DND-41 (cell line): ENCODE measurements at regions not wholly inside any gene's neighbourhood (a gene's known extent, or its start where the extent isn't known, plus 50 kb on each side); places are given as distances from the start of the nearest gene placed in this dataset.

Source experiments
- ATAC-seq: fragments of 200-7000 bp; cut with Tn5 transposase; 3 replicates; pipeline ENCODE4 v1.9.1; 2021; ENCODE audit warnings: low read depth; ENCODE audit not compliant: insufficient read depth
- DNase-seq: peaks from one replicate; pipeline ENCODE4 v3.0.0-alpha.2; 2020
- H2AFZ ChIP-seq: 2 replicates; pipeline ENCODE4 v1.6.0; 2012; ENCODE audit warnings: low read depth, low read length
- H3K27ac ChIP-seq: 2 replicates; pipeline ENCODE4 v1.5.1; 2012; ENCODE audit warnings: low read length, inconsistent platforms
- H3K27me3 ChIP-seq: fragments of 200-600 bp; sonication (generic); 2 replicates; pipeline ENCODE4 v1.6.0; 2012; ENCODE audit warnings: low read length, mild to moderate bottlenecking, inconsistent platforms; ENCODE audit not compliant: insufficient read depth, poor library complexity
- H3K36me3 ChIP-seq: 2 replicates; pipeline ENCODE4 v1.5.1; 2012; ENCODE audit warnings: low read length, inconsistent platforms; ENCODE audit not compliant: insufficient read depth
- H3K4me1 ChIP-seq: 2 replicates; pipeline ENCODE4 v1.5.1; 2012; ENCODE audit warnings: mild to moderate bottlenecking, low read length; ENCODE audit not compliant: insufficient read depth
- H3K4me2 ChIP-seq: 2 replicates; pipeline ENCODE4 v1.6.0; 2012; ENCODE audit warnings: mild to moderate bottlenecking, moderate library complexity, low read length, inconsistent platforms; ENCODE audit not compliant: insufficient read depth
- H3K4me3 ChIP-seq, 2 experiments: fragments of 200-600 bp in 1 of 2; shearing (Covaris generic) in 1 of 2; 2 replicates each; pipeline ENCODE4 v1.5.1; 2012 to 2016; ENCODE audit warnings: inconsistent platforms in 2 of 2, low read length in 2 of 2, mild to moderate bottlenecking in 2 of 2, low read depth in 1 of 2, moderate library complexity in 1 of 2
- H3K79me2 ChIP-seq: 2 replicates; pipeline ENCODE4 v1.6.0; 2012; ENCODE audit warnings: low read length, inconsistent platforms; ENCODE audit not compliant: insufficient read depth
- H3K9ac ChIP-seq: 2 replicates; pipeline ENCODE4 v1.6.0; 2012; ENCODE audit warnings: low read depth, mild to moderate bottlenecking, inconsistent platforms, low read length, moderate library complexity
- H3K9me3 ChIP-seq: 2 replicates; pipeline ENCODE4 v1.5.1; 2012; ENCODE audit warnings: low read length, moderate library complexity, mild to moderate bottlenecking, inconsistent platforms; ENCODE audit not compliant: insufficient read depth, severe bottlenecking
- H4K20me1 ChIP-seq: 2 replicates; pipeline ENCODE4 v1.6.0; 2012; ENCODE audit warnings: low read length; ENCODE audit not compliant: insufficient read depth
- EZH2 ChIP-seq: IDR thresholded peaks from 3 replicates; pipeline ENCODE4 v1.6.1; 2012; ENCODE audit warnings: borderline replicate concordance, low read depth, mild to moderate bottlenecking, moderate library complexity, low read length, inconsistent platforms; ENCODE audit not compliant: severe bottlenecking
- TF ChIP-seq, protein P1 (sequence below): IDR thresholded peaks from 2 replicates; pipeline ENCODE4 v1.5.1; 2012; ENCODE audit warnings: borderline replicate concordance, low read length, moderate library complexity, mild to moderate bottlenecking; ENCODE audit not compliant: poor library complexity, severe bottlenecking; ENCODE audit errors: extremely low read depth

DNA sequence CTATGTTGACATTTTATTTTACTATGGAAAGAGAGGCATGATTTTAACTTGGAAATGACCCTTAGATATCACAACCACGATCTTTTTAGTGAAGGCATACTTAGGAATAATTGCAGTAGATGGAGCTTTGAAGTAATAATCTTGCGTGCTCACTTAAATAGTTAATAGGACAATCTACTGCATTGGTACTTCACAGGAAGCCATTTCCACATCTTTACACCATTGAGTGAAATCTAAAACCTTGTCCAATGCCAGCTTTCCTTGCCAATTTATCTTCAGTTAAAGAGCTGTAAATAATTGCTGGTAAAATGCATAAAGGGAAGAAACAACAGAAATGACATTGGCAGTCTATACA lies 586.3 kb downstream of the ADGRL2 start:
- TF ChIP-seq, protein P1, sequence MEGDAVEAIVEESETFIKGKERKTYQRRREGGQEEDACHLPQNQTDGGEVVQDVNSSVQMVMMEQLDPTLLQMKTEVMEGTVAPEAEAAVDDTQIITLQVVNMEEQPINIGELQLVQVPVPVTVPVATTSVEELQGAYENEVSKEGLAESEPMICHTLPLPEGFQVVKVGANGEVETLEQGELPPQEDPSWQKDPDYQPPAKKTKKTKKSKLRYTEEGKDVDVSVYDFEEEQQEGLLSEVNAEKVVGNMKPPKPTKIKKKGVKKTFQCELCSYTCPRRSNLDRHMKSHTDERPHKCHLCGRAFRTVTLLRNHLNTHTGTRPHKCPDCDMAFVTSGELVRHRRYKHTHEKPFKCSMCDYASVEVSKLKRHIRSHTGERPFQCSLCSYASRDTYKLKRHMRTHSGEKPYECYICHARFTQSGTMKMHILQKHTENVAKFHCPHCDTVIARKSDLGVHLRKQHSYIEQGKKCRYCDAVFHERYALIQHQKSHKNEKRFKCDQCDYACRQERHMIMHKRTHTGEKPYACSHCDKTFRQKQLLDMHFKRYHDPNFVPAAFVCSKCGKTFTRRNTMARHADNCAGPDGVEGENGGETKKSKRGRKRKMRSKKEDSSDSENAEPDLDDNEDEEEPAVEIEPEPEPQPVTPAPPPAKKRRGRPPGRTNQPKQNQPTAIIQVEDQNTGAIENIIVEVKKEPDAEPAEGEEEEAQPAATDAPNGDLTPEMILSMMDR: no peak
- no peak for TF ChIP-seq EZH2
- no peak overlapping the region for H3K4me3 ChIP-seq

DNA sequence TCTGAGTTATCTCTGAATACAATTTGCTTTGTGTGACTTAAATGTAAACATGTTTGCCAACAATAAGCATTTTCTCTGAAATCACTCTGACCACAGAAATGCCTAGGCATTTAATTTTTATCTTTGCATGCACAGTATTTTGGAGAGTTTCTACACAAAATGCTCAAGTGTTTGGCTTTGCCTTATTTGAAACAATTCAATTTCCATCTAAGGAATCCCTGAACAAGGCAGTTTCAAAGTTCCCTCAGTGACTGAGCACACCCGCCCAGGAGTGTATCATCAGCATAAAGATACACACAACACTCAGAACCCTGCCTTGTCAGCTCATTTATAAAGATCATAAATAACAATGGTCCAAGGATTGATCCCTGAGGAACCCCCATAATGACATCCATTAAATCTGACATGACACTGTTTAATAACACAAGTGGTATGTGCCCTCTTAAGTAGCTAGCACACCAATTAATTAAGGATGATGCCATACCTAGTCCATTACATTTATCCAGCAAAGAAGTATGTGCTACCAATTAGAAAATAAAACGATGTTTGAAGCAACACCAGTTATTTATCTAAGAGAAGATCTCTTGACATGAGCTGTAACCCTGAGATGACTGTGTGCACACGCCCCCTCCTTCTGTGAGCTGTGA lies 585.8 kb downstream of the ADGRL2 start:
- Histone ChIP-seq H3K9ac (no peak overlapping the region), H3K4me1 (no peaks in the 10 kb centered on the region), H3K4me2 (no peak overlapping the region), H3K79me2 (no peaks in the 10 kb centered on the region), H3K4me3 (no peak overlapping the region), H3K9me3 (no peaks in the 10 kb centered on the region), H2AFZ (no peak overlapping the region), H3K27me3 (no peaks in the 10 kb centered on the region), H3K36me3 (no peaks in the 10 kb centered on the region), H3K27ac (no peak overlapping the region), H4K20me1 (no peaks in the 10 kb centered on the region)
- ATAC-seq (no peak), DNase-seq (no peak)
- TF ChIP-seq, protein P1: no peak
- TF ChIP-seq EZH2: no peak

More for the DNA sequence above, 586.3 kb downstream of the ADGRL2 start:
- Histone ChIP-seq H3K79me2 (no peaks in the 10 kb centered on the region), H3K9me3 (no peaks in the 10 kb centered on the region), H3K27ac (no peak overlapping the region), H3K4me2 (no peak overlapping the region), H4K20me1 (no peaks in the 10 kb centered on the region), H3K27me3 (no peaks in the 10 kb centered on the region), H3K4me1 (no peaks in the 10 kb centered on the region), H3K36me3 (no peaks in the 10 kb centered on the region), H3K9ac (no peak overlapping the region), H2AFZ (no peak overlapping the region)
- no peak for ATAC-seq
- no peak for DNase-seq

DNA sequence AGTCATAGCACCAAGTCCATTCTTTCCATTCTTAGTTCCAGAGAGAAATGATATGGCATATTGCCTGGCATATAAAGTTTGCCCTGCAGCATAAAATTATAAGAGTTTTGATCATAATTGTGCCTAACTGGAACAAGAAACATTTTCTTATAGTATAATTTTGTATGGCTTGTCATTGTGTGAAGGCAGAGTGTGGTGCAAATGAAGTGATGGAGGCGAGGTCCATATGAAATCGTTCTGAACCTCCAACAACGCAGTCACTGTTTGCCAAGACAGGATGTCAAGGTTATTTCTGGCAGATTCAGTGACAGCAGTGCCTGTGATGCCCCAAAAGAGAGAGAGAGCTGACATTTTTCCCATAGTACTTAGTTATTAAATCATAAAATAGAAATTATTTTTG lies 584.0 kb downstream of the ADGRL2 start:
- DNase-seq (no peak), ATAC-seq (no peak)
- H3K4me1 ChIP-seq: no peaks in the 10 kb centered on the region
- H3K27ac ChIP-seq: no peak overlapping the region
- H3K27me3 ChIP-seq: no peaks in the 10 kb centered on the region
- H4K20me1 ChIP-seq: no peaks in the 10 kb centered on the region
- no peaks in the 10 kb centered on the region for H3K79me2 ChIP-seq
- H3K36me3 ChIP-seq: no peaks in the 10 kb centered on the region
- H3K4me2 ChIP-seq: no peak overlapping the region
- no peak overlapping the region for H2AFZ ChIP-seq
- no peak overlapping the region for H3K9ac ChIP-seq
- H3K9me3 ChIP-seq: no peaks in the 10 kb centered on the region
- H3K4me3 ChIP-seq: no peak overlapping the region
- no peak for TF ChIP-seq EZH2
- TF ChIP-seq, protein P1: no peak
